Muscle layer of colon (tissue), 2 donors: ENCODE measurements at regions not wholly inside any gene's neighbourhood (a gene's known extent, or its start where the extent isn't known, plus 50 kb on each side); places are given as distances from the start of the nearest gene placed in this dataset.

ENCODE experiments used
- H3K27ac ChIP-seq: one replicate; pipeline ENCODE4 v1.7.0; 2013; ENCODE audit warnings: low read depth, mild to moderate bottlenecking, low read length, moderate library complexity
- H3K27me3 ChIP-seq, 2 donors: one replicate each; pipeline ENCODE4 v1.7.0; 2013; ENCODE audit warnings: low read length in 2 of 2, mild to moderate bottlenecking in 2 of 2; ENCODE audit not compliant: insufficient read depth in 2 of 2, control insufficient read depth in 1 of 2
- H3K36me3 ChIP-seq: one replicate; pipeline ENCODE4 v1.7.0; 2013; ENCODE audit warnings: mild to moderate bottlenecking, low read length; ENCODE audit not compliant: insufficient read depth
- H3K4me1 ChIP-seq: one replicate; pipeline ENCODE4 v1.7.0; 2013; ENCODE audit warnings: mild to moderate bottlenecking, low read length; ENCODE audit not compliant: insufficient read depth
- H3K4me3 ChIP-seq, 2 donors: one replicate each; pipeline ENCODE4 v1.7.0; 2013; ENCODE audit warnings: low read length in 2 of 2, low read depth in 1 of 2, mild to moderate bottlenecking in 1 of 2, moderate library complexity in 1 of 2
- H3K9ac ChIP-seq: one replicate; pipeline ENCODE4 v1.7.0; 2013; ENCODE audit warnings: low read length
- H3K9me3 ChIP-seq: one replicate; pipeline ENCODE4 v1.7.0; 2013; ENCODE audit warnings: mild to moderate bottlenecking, low read length
- donor health status: abdominal sarcoma.
- donor health status: Adenocarcinoma of cecum.

- H3K9ac ChIP-seq, result no peak overlapping the region
- no peak overlapping the region for H3K4me3 ChIP-seq
- H3K27me3 ChIP-seq, result no peaks in the 10 kb centered on the region
- no peaks in the 10 kb centered on the region for H3K36me3 ChIP-seq
- H3K4me1 ChIP-seq, result no peaks in the 10 kb centered on the region
- H3K9me3 ChIP-seq, result no peaks in the 10 kb centered on the region
- no peak overlapping the region for H3K27ac ChIP-seq
These were observed 506.8 kb downstream of the DNAJB9 start for GRCh38 chr7:109076396-109076972.

GRCh38 chr7:109091042-109091441 lies 521.4 kb downstream of the DNAJB9 start:
- Histone ChIP-seq H3K27me3 (no peaks in the 10 kb centered on the region), H3K4me3 (no peak overlapping the region), H3K4me1 (no peaks in the 10 kb centered on the region), H3K27ac (no peak overlapping the region), H3K9ac (no peak overlapping the region), H3K9me3 (no peaks in the 10 kb centered on the region), H3K36me3 (no peaks in the 10 kb centered on the region)

DNA sequence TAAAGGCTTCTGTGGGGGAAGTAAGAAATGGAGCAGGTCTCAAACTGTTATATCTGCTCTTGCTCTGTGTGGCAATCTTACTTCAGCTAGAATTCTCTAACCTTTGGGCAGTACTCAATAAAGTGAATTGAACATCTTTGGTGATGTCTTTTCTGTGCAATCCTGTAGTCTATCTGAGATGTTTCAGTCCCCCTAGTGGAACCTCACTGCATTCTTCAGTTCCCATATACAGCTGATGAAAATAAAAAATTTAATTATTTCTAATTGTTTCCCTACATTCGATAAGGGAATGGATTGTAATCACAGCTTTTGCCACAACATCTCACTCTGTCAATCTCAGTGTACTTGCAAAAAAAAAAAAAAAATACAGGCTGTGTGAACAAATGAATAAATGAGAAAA lies 522.6 kb downstream of the DNAJB9 start:
- Histone ChIP-seq H3K4me3 (no peak overlapping the region), H3K36me3 (no peaks in the 10 kb centered on the region), H3K27ac (no peak overlapping the region), H3K9ac (no peak overlapping the region), H3K27me3 (no peaks in the 10 kb centered on the region), H3K4me1 (no peaks in the 10 kb centered on the region), H3K9me3 (no peaks in the 10 kb centered on the region)

DNA sequence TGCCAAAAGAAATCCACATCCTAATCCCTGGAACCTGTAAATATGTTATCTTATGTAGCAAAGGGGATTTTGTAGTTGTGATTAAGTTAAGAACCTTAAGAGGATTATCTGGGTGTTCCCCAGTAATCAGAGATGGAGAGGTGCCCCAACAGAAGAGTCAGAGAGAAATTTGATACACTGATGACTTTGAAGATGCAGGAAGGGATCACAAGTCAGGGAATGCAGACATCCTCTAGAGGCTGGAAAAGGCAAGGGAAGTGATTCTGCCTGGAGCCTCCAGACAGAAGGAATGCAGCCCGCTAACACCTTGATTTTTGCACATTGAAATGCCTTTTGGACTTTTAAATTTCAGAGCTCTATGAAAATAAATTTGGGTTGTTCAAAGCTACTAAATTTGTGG lies 531.7 kb downstream of the DNAJB9 start:
- Histone ChIP-seq H3K4me3 (no peak overlapping the region), H3K4me1 (no peaks in the 10 kb centered on the region), H3K36me3 (no peaks in the 10 kb centered on the region), H3K27me3 (no peaks in the 10 kb centered on the region), H3K9ac (no peak overlapping the region), H3K9me3 (no peaks in the 10 kb centered on the region), H3K27ac (no peak overlapping the region)

GRCh38 chr7:109109558-109109957 lies 539.9 kb downstream of the DNAJB9 start:
- Histone ChIP-seq H3K9me3 (no peaks in the 10 kb centered on the region), H3K9ac (no peak overlapping the region), H3K36me3 (no peaks in the 10 kb centered on the region), H3K4me3 (no peak overlapping the region), H3K4me1 (no peaks in the 10 kb centered on the region), H3K27ac (no peak overlapping the region), H3K27me3 (no peaks in the 10 kb centered on the region)

DNA sequence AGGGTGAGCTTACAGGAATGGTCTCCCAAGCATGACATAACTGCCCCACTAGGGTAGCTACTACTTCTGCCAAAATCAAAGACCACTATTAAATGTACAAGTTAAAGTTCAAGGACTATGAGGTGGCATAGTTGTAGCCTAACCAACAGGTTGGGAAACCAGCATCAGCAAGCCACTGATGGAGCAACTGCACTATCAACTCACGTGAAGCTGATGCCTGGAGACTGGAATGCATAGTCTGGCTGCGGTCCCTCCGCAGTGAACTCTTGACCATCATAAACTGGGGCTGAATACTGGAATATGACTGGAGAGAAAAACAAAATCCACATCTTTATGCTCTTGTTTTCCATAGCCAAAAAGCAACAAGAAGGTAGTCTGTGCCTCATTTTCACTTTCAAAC lies 541.4 kb downstream of the DNAJB9 start:
- no peaks in the 10 kb centered on the region for H3K27me3 ChIP-seq
- no peak overlapping the region for H3K9ac ChIP-seq
- no peaks in the 10 kb centered on the region for H3K36me3 ChIP-seq
- no peaks in the 10 kb centered on the region for H3K4me1 ChIP-seq
- no peaks in the 10 kb centered on the region for H3K9me3 ChIP-seq
- no peak overlapping the region for H3K4me3 ChIP-seq
- no peak overlapping the region for H3K27ac ChIP-seq

DNA sequence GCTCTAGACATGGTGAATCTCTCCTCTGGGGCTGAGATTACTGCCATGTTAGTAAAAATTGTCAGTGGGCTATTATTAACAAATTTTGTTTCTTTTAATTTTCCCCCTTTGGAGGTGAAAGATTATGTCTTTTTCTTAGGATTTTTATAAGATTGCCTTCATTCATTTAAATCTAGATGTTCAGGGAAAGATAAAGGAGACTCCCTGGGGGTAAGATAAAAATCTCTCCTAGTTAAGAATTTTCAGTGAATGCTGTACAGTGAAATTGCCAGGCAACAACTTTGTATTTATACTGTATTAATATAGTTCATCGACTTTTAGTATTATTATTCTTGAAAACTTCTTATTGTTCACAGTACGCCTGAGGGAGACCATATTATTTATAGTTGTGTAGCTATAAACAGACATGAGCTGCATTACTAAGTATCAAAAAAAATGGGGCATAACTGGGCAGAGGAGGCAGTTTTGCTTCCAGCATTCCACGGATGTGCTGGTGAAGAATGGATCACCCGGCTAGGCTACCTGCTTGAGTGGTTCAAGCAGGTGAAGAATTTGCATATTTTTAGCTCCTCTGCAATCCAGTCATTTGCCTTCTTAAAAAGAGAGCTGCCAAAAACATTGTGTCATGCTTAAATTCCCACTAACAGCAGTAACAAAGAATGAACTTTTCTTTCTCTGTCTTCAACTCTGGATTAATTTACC lies 552.1 kb downstream of the DNAJB9 start:
- Histone ChIP-seq H3K4me1 (no peaks in the 10 kb centered on the region), H3K9me3 (no peaks in the 10 kb centered on the region), H3K4me3 (no peak overlapping the region), H3K9ac (no peak overlapping the region), H3K27me3 (no peaks in the 10 kb centered on the region), H3K36me3 (no peaks in the 10 kb centered on the region), H3K27ac (no peak overlapping the region)

DNA sequence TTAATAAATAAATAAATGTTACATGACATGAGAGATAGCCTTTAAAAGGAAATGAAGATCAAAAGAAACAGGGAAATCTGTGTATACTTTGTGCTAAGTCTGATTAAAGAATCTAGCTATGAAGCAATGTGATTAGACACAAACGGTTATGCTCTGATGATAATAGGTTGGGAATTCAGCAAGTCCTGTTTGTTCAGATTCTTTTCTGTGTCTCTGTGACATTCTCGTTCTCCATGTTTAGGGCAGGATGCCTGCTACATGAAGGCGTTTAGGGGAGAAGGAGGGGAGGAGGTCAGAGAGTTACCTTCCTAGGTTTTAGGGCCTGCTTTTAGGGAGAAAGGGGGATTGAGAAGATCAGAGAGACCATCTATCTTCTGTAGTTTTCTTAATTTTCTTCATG lies 555.3 kb downstream of the DNAJB9 start:
- H3K27ac ChIP-seq, result no peak overlapping the region
- no peaks in the 10 kb centered on the region for H3K9me3 ChIP-seq
- H3K36me3 ChIP-seq, result no peaks in the 10 kb centered on the region
- H3K27me3 ChIP-seq, result no peaks in the 10 kb centered on the region
- no peak overlapping the region for H3K4me3 ChIP-seq
- H3K9ac ChIP-seq, result no peak overlapping the region
- H3K4me1 ChIP-seq, result no peaks in the 10 kb centered on the region

DNA sequence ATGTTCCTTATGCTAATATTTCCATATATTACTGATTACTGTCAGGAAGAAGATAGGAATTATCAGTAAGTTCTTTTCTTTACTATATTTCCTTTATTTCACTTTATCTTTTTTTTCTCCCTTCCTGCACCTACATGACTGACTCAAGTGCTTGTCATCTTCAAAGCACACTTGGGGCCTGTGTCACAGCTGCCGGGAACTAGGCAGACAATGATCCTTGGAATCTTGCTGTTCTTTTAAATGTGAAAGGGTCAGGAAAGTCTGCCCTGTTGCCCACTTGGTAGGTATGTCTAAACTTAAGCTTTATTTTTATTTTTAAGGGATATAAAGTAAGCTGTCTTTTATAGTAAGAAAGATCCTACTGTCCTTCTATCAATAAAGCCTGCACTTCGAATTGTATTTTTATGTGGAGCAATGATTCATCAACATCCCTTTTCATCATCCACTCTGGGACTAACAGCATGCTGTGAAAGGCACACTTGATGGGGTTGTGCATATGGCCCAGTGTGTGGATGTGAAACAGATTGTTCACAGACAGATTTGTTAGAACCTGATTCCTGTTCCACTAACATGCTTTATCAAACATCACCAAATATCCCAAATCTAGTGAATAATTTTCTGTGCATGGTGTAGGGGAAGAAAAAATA lies 556.9 kb downstream of the DNAJB9 start:
- Histone ChIP-seq H3K27ac (no peak overlapping the region), H3K4me3 (no peak overlapping the region), H3K9ac (no peak overlapping the region), H3K4me1 (no peaks in the 10 kb centered on the region), H3K27me3 (no peaks in the 10 kb centered on the region), H3K9me3 (no peaks in the 10 kb centered on the region), H3K36me3 (no peaks in the 10 kb centered on the region)

GRCh38 chr7:109127145-109127544 lies 557.5 kb downstream of the DNAJB9 start:
- Histone ChIP-seq H3K27me3 (no peaks in the 10 kb centered on the region), H3K27ac (no peak overlapping the region)

GRCh38 chr7:109131141-109131540 lies 561.5 kb downstream of the DNAJB9 start:
- Histone ChIP-seq H3K27me3 (no peaks in the 10 kb centered on the region), H3K9ac (no peak overlapping the region), H3K4me3 (no peak overlapping the region), H3K9me3 (no peaks in the 10 kb centered on the region), H3K4me1 (no peaks in the 10 kb centered on the region), H3K27ac (no peak overlapping the region), H3K36me3 (no peaks in the 10 kb centered on the region)

More at GRCh38 chr7:109127145-109127544, 557.5 kb downstream of the DNAJB9 start:
- no peaks in the 10 kb centered on the region for H3K4me1 ChIP-seq
- H3K4me3 ChIP-seq, result no peak overlapping the region
- no peaks in the 10 kb centered on the region for H3K9me3 ChIP-seq
- H3K36me3 ChIP-seq, result no peaks in the 10 kb centered on the region
- H3K9ac ChIP-seq, result no peak overlapping the region

- H3K4me3 ChIP-seq, result no peak overlapping the region
- H3K27ac ChIP-seq, result no peak overlapping the region
- H3K4me1 ChIP-seq, result no peaks in the 10 kb centered on the region
- H3K9me3 ChIP-seq, result no peaks in the 10 kb centered on the region
- H3K36me3 ChIP-seq, result no peaks in the 10 kb centered on the region
- H3K9ac ChIP-seq, result no peak overlapping the region
- no peaks in the 10 kb centered on the region for H3K27me3 ChIP-seq
These were observed 567.2 kb downstream of the DNAJB9 start for GRCh38 chr7:109136893-109137292.
